PC-3 (cell line): ENCODE measurements at regions not wholly inside any gene's neighbourhood (a gene's known extent, or its start where the extent isn't known, plus 50 kb on each side); places are given as distances from the start of the nearest gene placed in this dataset.

Experiments
- EZH2 ChIP-seq: fragments of 300-600 bp; sonication (generic); IDR thresholded peaks from one replicate; pipeline ENCODE4 v1.6.1; 2017; ENCODE audit warnings: antibody characterized with exemption, mild to moderate bottlenecking, low read length; ENCODE audit not compliant: unreplicated experiment
- EZH2phosphoT487 ChIP-seq: fragments of 300-600 bp; sonication (generic); IDR thresholded peaks from 2 replicates; pipeline ENCODE4 v1.6.1; 2018; ENCODE audit warnings: mild to moderate bottlenecking, antibody characterized with exemption, low read length, borderline replicate concordance
- TF ChIP-seq, protein P1 (sequence below): fragments of 300-600 bp; sonication (generic); conservative IDR thresholded peaks from 2 replicates; pipeline ENCODE4 v1.5.1; 2017; ENCODE audit warnings: antibody characterized with exemption, low read depth, mild to moderate bottlenecking, low read length

DNA sequence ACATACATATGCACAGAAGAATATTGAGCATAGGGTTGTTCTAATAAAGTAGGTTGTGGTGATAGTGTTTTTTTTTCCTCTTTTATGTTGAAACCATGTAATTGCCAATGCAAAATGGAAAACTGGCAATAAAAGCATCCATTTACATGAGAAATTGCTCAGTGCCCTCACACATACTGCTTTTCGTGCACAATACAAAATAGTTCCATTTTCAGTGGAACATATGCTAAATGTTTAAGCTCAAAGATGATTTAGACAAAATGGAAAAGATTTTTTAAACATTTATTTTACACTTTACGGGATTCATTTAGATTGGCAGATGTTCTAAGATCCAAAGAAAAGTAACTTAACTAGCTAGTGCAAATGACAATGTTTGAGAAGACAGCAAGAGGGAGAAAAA, 678.1 kb upstream of the MANEA start:
- TF ChIP-seq, protein P1, sequence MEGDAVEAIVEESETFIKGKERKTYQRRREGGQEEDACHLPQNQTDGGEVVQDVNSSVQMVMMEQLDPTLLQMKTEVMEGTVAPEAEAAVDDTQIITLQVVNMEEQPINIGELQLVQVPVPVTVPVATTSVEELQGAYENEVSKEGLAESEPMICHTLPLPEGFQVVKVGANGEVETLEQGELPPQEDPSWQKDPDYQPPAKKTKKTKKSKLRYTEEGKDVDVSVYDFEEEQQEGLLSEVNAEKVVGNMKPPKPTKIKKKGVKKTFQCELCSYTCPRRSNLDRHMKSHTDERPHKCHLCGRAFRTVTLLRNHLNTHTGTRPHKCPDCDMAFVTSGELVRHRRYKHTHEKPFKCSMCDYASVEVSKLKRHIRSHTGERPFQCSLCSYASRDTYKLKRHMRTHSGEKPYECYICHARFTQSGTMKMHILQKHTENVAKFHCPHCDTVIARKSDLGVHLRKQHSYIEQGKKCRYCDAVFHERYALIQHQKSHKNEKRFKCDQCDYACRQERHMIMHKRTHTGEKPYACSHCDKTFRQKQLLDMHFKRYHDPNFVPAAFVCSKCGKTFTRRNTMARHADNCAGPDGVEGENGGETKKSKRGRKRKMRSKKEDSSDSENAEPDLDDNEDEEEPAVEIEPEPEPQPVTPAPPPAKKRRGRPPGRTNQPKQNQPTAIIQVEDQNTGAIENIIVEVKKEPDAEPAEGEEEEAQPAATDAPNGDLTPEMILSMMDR: no peak
- TF ChIP-seq EZH2phosphoT487 (no peak), EZH2 (no peak)
